LNCaP clone FGC (cell line): ENCODE measurements at regions not wholly inside any gene's neighbourhood (a gene's known extent, or its start where the extent isn't known, plus 50 kb on each side); places are given as distances from the start of the nearest gene placed in this dataset.

Experiments used
- DNase-seq: peaks from one replicate; pipeline ENCODE4 v3.0.0-alpha.2; 2011; ENCODE audit warnings: low read depth
- H3K4me3 ChIP-seq: 2 replicates; pipeline ENCODE4 v1.5.1; 2011; ENCODE audit warnings: mild to moderate bottlenecking, low read depth, low read length, control low read depth
- CTCF ChIP-seq: IDR thresholded peaks from 2 replicates; pipeline ENCODE4 v1.5.1; 2012; ENCODE audit warnings: mild to moderate bottlenecking; ENCODE audit not compliant: control insufficient read depth, insufficient read depth; ENCODE audit errors: extremely low read depth

DNA sequence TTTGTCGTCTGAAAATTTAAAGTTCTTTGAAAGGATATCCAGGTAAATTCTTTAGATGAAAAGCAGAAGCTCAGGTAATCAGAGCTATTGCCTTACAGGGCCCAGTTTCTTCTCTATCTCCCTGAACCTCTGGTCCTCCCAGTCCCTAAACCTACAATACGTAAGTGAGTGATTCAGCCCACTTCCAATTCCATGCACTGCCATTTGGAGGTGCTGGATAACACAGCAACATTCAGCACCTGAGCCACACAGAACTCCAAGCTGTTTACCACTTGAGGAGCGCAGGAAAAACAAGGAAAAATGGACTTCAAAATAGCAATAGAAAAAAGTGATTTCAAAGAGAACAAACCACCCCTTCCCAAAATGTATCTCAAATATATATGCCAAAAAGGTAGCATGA is 105.0 kb upstream of the DNAJC10 start:
- no peak for DNase-seq
- H3K4me3 ChIP-seq: no peak overlapping the region
- 0 out of 2 replicates have a peak, but pooled peaks have one; percentile 5 for TF ChIP-seq CTCF

DNA sequence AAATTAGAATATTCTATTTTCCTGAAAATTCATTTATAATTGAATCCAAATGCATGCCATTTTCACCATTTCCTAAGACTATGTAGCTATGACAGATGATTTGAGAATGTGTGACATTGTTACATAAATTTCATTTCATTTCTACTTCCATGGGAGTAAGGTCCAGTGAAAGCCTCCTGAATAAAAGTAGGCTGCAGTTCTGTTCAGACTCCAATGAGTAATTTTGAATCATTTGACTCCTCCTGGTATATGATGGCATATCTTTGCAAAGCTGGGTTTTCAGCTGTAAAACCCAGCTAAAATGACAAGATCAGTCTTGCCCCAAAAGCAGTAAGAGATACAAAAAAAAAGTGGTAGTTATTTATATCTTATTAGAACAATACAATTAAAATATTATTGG is 101.0 kb upstream of the DNAJC10 start:
- no peak overlapping the region for H3K4me3 ChIP-seq
- TF ChIP-seq CTCF: no peak
- DNase-seq: no peak

- H3K4me3 ChIP-seq: no peak overlapping the region
- TF ChIP-seq CTCF: no peak
- no peak for DNase-seq
These were observed 99.3 kb upstream of the DNAJC10 start for GRCh38 chr2:182616471-182617393.

GRCh38 chr2:182618672-182619079 is 97.4 kb upstream of the DNAJC10 start:
- no peak overlapping the region for H3K4me3 ChIP-seq
- DNase-seq: peak; percentile 47
- no peak for TF ChIP-seq CTCF

- no peak overlapping the region for H3K4me3 ChIP-seq
- TF ChIP-seq CTCF: no peak
- DNase-seq: no peak
These were observed 96.8 kb upstream of the DNAJC10 start for GRCh38 chr2:182619276-182619675.

- no peak for TF ChIP-seq CTCF
- no peak for DNase-seq
These were observed 94.9 kb upstream of the DNAJC10 start for GRCh38 chr2:182621191-182621590.

DNA sequence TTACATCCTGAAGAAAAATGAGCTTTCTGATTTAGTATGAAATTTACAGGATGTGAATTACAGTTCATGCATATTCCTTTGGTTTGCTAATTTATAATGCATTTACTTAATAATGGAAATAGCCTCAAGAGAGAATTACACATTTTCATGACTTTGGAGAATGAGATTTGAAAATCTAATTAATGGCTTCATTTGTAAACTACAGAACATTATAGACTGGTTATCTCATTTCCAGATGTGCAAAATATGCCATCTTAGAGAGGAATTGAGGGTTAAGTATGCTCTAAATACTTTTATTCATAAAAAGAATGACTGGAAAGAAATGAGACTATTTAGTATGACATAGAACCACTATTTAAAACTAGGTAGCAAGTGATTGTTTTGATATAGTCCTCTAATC is 94.2 kb upstream of the DNAJC10 start:
- no peak for TF ChIP-seq CTCF
- H3K4me3 ChIP-seq: no peak overlapping the region
- DNase-seq: no peak

More at GRCh38 chr2:182621191-182621590, 94.9 kb upstream of the DNAJC10 start:
- H3K4me3 ChIP-seq: no peak overlapping the region
